ENCODE measurements at regions not wholly inside any gene's neighbourhood (a gene's known extent, or its start where the extent isn't known, plus 50 kb on each side); places are given as distances from the start of the nearest gene placed in this dataset.
A peak's percentile ranks its signal among the peaks of the same experiment; 100 is the strongest.

- H3K4me3 ChIP-seq (ENCODE audit: low read depth, low read length), result no peak overlapping the region
- DNase-seq (ENCODE audit: low read depth), result no peak
- TF ChIP-seq, protein P1, sequence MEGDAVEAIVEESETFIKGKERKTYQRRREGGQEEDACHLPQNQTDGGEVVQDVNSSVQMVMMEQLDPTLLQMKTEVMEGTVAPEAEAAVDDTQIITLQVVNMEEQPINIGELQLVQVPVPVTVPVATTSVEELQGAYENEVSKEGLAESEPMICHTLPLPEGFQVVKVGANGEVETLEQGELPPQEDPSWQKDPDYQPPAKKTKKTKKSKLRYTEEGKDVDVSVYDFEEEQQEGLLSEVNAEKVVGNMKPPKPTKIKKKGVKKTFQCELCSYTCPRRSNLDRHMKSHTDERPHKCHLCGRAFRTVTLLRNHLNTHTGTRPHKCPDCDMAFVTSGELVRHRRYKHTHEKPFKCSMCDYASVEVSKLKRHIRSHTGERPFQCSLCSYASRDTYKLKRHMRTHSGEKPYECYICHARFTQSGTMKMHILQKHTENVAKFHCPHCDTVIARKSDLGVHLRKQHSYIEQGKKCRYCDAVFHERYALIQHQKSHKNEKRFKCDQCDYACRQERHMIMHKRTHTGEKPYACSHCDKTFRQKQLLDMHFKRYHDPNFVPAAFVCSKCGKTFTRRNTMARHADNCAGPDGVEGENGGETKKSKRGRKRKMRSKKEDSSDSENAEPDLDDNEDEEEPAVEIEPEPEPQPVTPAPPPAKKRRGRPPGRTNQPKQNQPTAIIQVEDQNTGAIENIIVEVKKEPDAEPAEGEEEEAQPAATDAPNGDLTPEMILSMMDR (IDR thresholded peaks at IDR 0.05; ENCODE audit: control insufficient read depth, extremely low read depth, insufficient read depth), result no peak
These were observed 91.4 kb upstream of the LRIG1 start for GRCh38 chr3:66592016-66592761.

GRCh38 chr3:66592927-66593625 is 92.3 kb upstream of the LRIG1 start:
- DNase-seq (ENCODE audit: low read depth), result no peak
- H3K4me3 ChIP-seq (ENCODE audit: low read depth, low read length), result no peak overlapping the region
- TF ChIP-seq, protein P1 (IDR thresholded peaks at IDR 0.05; ENCODE audit: control insufficient read depth, extremely low read depth, insufficient read depth), result no peak

DNA sequence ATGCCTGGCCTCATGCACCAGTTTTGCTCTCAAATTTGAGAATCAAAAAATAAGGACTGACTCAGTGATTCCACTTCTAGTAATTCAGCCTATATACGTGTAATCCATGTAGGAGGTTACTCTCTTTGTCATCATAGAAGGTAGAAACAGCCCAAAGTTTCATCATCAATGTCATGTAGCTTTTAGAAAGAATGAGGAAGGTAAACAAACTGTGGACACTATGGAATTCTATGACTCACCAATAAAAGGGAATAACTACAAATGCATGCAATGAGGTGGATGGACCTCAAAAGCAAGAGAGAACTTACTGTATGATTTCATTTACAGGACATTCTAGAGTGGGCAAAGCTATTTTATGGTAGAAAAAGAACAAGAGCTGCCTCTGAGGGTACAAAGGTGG is 93.2 kb upstream of the LRIG1 start:
- no peak overlapping the region for H3K4me3 ChIP-seq (ENCODE audit: low read depth, low read length)
- TF ChIP-seq, protein P1 (IDR thresholded peaks at IDR 0.05; ENCODE audit: control insufficient read depth, extremely low read depth, insufficient read depth), result no peak
- DNase-seq (ENCODE audit: low read depth), result peak; percentile 48

GRCh38 chr3:66597308-66597863 is 96.6 kb upstream of the LRIG1 start:
- DNase-seq (ENCODE audit: low read depth), result no peak
- no peak overlapping the region for H3K4me3 ChIP-seq (ENCODE audit: low read depth, low read length)
- TF ChIP-seq, protein P1 (IDR thresholded peaks at IDR 0.05; ENCODE audit: control insufficient read depth, extremely low read depth, insufficient read depth), result no peak

DNA sequence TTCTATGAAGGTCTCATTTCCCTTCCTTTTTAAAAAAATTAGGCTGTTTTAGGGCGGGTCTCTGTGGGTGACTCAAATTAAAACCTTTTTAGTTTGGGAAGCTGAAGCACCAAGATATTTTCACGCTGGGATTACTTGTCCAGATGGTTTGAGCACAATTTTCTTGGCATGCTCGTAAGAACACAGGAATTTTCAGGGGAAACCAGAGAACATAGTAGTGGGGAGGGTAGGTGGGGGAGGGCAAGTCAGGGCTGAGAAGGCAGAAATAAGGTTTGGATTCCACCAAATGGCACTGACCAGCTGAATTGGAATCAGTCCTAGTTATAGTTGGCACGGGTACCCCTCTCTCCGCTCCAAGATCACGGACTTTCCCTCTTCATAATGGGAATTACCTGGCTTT is 97.3 kb upstream of the LRIG1 start:
- no peak for DNase-seq (ENCODE audit: low read depth)
- H3K4me3 ChIP-seq (ENCODE audit: low read depth, low read length), result no peak overlapping the region
- TF ChIP-seq, protein P1 (IDR thresholded peaks at IDR 0.05; ENCODE audit: control insufficient read depth, extremely low read depth, insufficient read depth), result no peak

DNA sequence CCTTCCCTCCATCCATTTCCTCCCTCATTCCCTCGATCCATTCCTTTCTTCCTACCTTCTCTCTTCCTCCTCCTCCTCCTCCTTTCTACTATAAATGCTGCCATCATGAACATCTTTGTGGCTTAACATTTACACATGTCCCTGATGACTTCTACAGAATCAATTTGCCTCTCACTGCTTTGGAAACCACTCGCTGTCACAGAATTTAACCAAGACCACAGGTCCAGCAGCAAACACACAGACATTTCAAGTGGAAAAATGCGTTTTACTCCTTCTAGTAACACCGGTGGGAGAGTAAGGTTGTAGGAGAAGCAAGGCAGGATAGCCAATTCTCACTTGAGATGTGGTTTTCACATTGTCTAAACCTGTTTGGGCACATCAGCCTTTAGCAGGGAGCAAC is 101.4 kb upstream of the LRIG1 start:
- no peak for DNase-seq (ENCODE audit: low read depth)
- no peak overlapping the region for H3K4me3 ChIP-seq (ENCODE audit: low read depth, low read length)
- TF ChIP-seq, protein P1 (IDR thresholded peaks at IDR 0.05; ENCODE audit: control insufficient read depth, extremely low read depth, insufficient read depth), result no peak

Measured in LNCaP clone FGC (cell line).